ENCODE measurements at regions not wholly inside any gene's neighbourhood (a gene's known extent, or its start where the extent isn't known, plus 50 kb on each side); places are given as distances from the start of the nearest gene placed in this dataset.
"Not testable (repeated sequence)": the region's sequence is repeated elsewhere in the genome, so short reads cannot be mapped to it uniquely, and the experiment has no call there.

- H4K91ac ChIP-seq (ENCODE audit: insufficient read depth, low read depth, low read length); H3K23ac ChIP-seq (ENCODE audit: low read depth, low read length); H2AFZ ChIP-seq (replicated peaks; ENCODE audit: low read length, poor library complexity); H3K56ac ChIP-seq (ENCODE audit: extremely low read depth, insufficient read depth, low read length); H3K36me3 ChIP-seq (ENCODE audit: control insufficient read depth, insufficient read depth, low read length); H2BK20ac ChIP-seq (ENCODE audit: low read depth, low read length); H2BK15ac ChIP-seq (ENCODE audit: low read depth, low read length); H3K4me3 ChIP-seq (ENCODE audit: insufficient read depth, low read depth, low read length); DNase-seq; H3K9ac ChIP-seq (ENCODE audit: low read depth, low read length); H3K27ac ChIP-seq (ENCODE audit: insufficient read depth, low read length); H4K20me1 ChIP-seq (ENCODE audit: insufficient read depth, low read length); H3K9me3 ChIP-seq (ENCODE audit: control insufficient read depth, insufficient read depth, low read length); BruUV-seq (replicated peaks); H3K4me2 ChIP-seq (ENCODE audit: low read depth, low read length); H3K18ac ChIP-seq (ENCODE audit: low read depth, low read length); H3K14ac ChIP-seq (replicated peaks; ENCODE audit: low read depth, low read length); H2AK5ac ChIP-seq (ENCODE audit: low read depth, low read length); H2AK9ac ChIP-seq (replicated peaks; ENCODE audit: low read depth, low read length, poor library complexity); H3K27me3 ChIP-seq (ENCODE audit: control insufficient read depth, insufficient read depth, low read length); H4K8ac ChIP-seq (ENCODE audit: low read depth in 2 of 2, low read length in 2 of 2); H3K4me1 ChIP-seq (ENCODE audit: control insufficient read depth, insufficient read depth, low read length); H4K5ac ChIP-seq (ENCODE audit: low read depth, low read length); CTCF ChIA-PET; H2BK5ac ChIP-seq (ENCODE audit: low read depth, low read length, poor library complexity, severe bottlenecking); H3K4ac ChIP-seq (ENCODE audit: low read depth, low read length); in situ Hi-C loops (cut with MboI; ENCODE audit: low sequenced_read_pairs); intact Hi-C loops (cut with micrococcal nuclease); ATAC-seq (ENCODE audit: low read depth); H3K9me1 ChIP-seq (ENCODE audit: insufficient read depth, low read length); dilution Hi-C loops (cut with HindIII; ENCODE audit: low sequenced_read_pairs, unreplicated experiment); H2BK120ac ChIP-seq (ENCODE audit: low read depth, low read length); POLR2A ChIA-PET (ENCODE audit: unreplicated experiment); H3K79me1 ChIP-seq (ENCODE audit: low read depth in 1 of 2, low read length in 2 of 2): not testable (repeated sequence)
- WGBS, 2 experiments (ENCODE audit: extremely low coverage in 2 of 2, insufficient read length in 1 of 2): no CpG with 5 or more reads among the region's 3 CpGs
These were observed 869.0 kb upstream of the SORCS1 start for GRCh38 chr10:108033518-108033917.

All from IMR-90 (cell line).